ENCODE measurements at regions not wholly inside any gene's neighbourhood (a gene's known extent, or its start where the extent isn't known, plus 50 kb on each side); places are given as distances from the start of the nearest gene placed in this dataset.

DNA sequence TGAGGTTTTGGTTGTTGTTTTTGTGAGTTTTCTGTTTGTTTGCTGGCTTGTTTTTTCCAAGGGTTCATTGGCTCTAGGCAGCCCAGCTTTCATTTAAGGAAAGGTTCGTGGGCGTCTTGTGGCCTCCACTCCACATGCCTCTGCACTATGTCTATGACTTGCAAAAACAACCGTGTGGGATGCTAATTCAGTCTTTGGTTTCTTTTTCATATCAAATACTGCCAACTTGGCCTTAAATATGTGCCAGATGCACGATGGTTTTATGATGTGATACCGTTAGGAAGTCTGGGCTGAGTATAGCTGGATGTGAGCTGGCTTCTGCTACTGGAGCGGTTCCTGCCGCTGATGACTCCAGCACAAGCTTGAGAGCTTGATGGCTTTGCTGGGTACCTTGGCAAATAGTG, 96.3 kb downstream of the BMP2 start:
- Histone ChIP-seq H2AFZ (ENCODE audit: low read depth) (no peak overlapping the region), H3K4me3 (ENCODE audit: low read depth in 2 of 2, low read length in 1 of 2) (no peak overlapping the region), H4K20me1 (ENCODE audit: insufficient read depth) (no peaks in the 10 kb centered on the region), H3K27me3 (ENCODE audit: insufficient read depth) (no peaks in the 10 kb centered on the region), H3K4me1 (ENCODE audit: control insufficient read depth in 1 of 2, insufficient read depth in 2 of 2, low read depth in 1 of 2, low read length in 1 of 2) (no peaks in the 10 kb centered on the region), H3K36me3 (replicated peaks in 1 of 2; ENCODE audit: control insufficient read depth in 1 of 2, insufficient read depth in 2 of 2, low read length in 1 of 2) (no peaks in the 10 kb centered on the region), H3K27ac (ENCODE audit: low read depth in 2 of 2, low read length in 1 of 2) (no peak overlapping the region), H3K4me2 (no peak overlapping the region), H3K9me3 (no peaks in the 10 kb centered on the region), H3F3A (replicated peaks; ENCODE audit: insufficient read depth) (no peaks in the 10 kb centered on the region), H3K9me2 (no peaks in the 10 kb centered on the region), H3K79me2 (ENCODE audit: insufficient read depth) (no peaks in the 10 kb centered on the region), H3K9ac (no peak overlapping the region)
- TF ChIP-seq, protein P1, sequence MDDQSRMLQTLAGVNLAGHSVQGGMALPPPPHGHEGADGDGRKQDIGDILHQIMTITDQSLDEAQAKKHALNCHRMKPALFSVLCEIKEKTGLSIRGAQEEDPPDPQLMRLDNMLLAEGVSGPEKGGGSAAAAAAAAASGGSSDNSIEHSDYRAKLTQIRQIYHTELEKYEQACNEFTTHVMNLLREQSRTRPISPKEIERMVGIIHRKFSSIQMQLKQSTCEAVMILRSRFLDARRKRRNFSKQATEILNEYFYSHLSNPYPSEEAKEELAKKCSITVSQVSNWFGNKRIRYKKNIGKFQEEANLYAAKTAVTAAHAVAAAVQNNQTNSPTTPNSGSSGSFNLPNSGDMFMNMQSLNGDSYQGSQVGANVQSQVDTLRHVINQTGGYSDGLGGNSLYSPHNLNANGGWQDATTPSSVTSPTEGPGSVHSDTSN (IDR thresholded peaks at IDR 0.05), result no peak
- TF ChIP-seq USF1 (IDR thresholded peaks at IDR 0.05; ENCODE audit: borderline replicate concordance, low read depth) (no peak), CHD2 (IDR thresholded peaks at IDR 0.05; ENCODE audit: low read length, partially characterized antibody) (no peak), FOXJ3 (CRISPR knock-in tag; IDR thresholded peaks at IDR 0.05) (no peak), EP300 (IDR thresholded peaks at IDR 0.05; ENCODE audit: borderline replicate concordance in 1 of 2, low read depth in 1 of 2, low read length in 1 of 2) (no peak), TAF1 (IDR thresholded peaks at IDR 0.05; ENCODE audit: borderline replicate concordance, low read depth, low read length) (no peak), NFIC (IDR thresholded peaks at IDR 0.05; ENCODE audit: borderline replicate concordance) (no peak), POLR2AphosphoS5 (IDR thresholded peaks at IDR 0.05; ENCODE audit: low read depth, low read length) (no peak), GATA2 (CRISPR knock-in tag; IDR thresholded peaks at IDR 0.05) (no peak), ELF1 (IDR thresholded peaks at IDR 0.05) (no peak), FOSL2 (IDR thresholded peaks at IDR 0.05; ENCODE audit: borderline replicate concordance, low read depth) (no peak), MXI1 (IDR thresholded peaks at IDR 0.05; ENCODE audit: low read depth, low read length) (no peak), CTCF (IDR thresholded peaks at IDR 0.05) (no peak), TCF12 (IDR thresholded peaks at IDR 0.05) (no peak), GABPA (IDR thresholded peaks at IDR 0.05; ENCODE audit: low read depth) (no peak), YY1 (IDR thresholded peaks at IDR 0.05; ENCODE audit: low read depth) (no peak), JUND (IDR thresholded peaks at IDR 0.05) (no peak), RXRA (IDR thresholded peaks at IDR 0.05; ENCODE audit: borderline replicate concordance, low read depth) (no peak)
- TF ChIP-seq, protein P2, sequence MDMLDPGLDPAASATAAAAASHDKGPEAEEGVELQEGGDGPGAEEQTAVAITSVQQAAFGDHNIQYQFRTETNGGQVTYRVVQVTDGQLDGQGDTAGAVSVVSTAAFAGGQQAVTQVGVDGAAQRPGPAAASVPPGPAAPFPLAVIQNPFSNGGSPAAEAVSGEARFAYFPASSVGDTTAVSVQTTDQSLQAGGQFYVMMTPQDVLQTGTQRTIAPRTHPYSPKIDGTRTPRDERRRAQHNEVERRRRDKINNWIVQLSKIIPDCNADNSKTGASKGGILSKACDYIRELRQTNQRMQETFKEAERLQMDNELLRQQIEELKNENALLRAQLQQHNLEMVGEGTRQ (IDR thresholded peaks at IDR 0.05; ENCODE audit: borderline replicate concordance, low read depth, low read length), result no peak
- TF ChIP-seq, protein P3, sequence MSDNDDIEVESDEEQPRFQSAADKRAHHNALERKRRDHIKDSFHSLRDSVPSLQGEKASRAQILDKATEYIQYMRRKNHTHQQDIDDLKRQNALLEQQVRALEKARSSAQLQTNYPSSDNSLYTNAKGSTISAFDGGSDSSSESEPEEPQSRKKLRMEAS (IDR thresholded peaks at IDR 0.05; ENCODE audit: low read depth), result no peak
- WGBS (ENCODE audit: low lambda C conversion rate), result 21% methylated on average over 7 of the region's 7 CpGs
- ChIA-PET CTCF (no interaction called here), POLR2A (no interaction called here)
- no peak for DNase-seq
